Osteoblast (primary cell): ENCODE measurements at regions not wholly inside any gene's neighbourhood (a gene's known extent, or its start where the extent isn't known, plus 50 kb on each side); places are given as distances from the start of the nearest gene placed in this dataset.

Experiments
- DNase-seq: peaks from one replicate; pipeline ENCODE4 v3.0.0; 2011; ENCODE audit warnings: low spot score, mixed read lengths; ENCODE audit not compliant: insufficient read length; ENCODE audit errors: missing footprints
- H2AFZ ChIP-seq: 2 replicates; pipeline ENCODE4 v1.6.0; 2011; ENCODE audit warnings: mild to moderate bottlenecking, low read length
- H3K27ac ChIP-seq: 2 replicates; pipeline ENCODE4 v1.5.1; 2011; ENCODE audit warnings: mild to moderate bottlenecking, low read depth, low read length, moderate library complexity
- H3K27me3 ChIP-seq: 2 replicates; pipeline ENCODE4 v1.6.0; 2012; ENCODE audit warnings: mild to moderate bottlenecking, control low read depth, inconsistent platforms, low read length, moderate library complexity; ENCODE audit not compliant: insufficient read depth
- H3K36me3 ChIP-seq: 2 replicates; pipeline ENCODE4 v1.5.1; 2011; ENCODE audit warnings: mild to moderate bottlenecking, low read length, control low read depth, moderate library complexity; ENCODE audit not compliant: insufficient read depth
- H3K4me1 ChIP-seq: 2 replicates; pipeline ENCODE4 v1.5.1; 2011; ENCODE audit warnings: mild to moderate bottlenecking, low read length, control low read depth, moderate library complexity; ENCODE audit not compliant: insufficient read depth
- H3K4me2 ChIP-seq: 2 replicates; pipeline ENCODE4 v1.6.0; 2011; ENCODE audit warnings: mild to moderate bottlenecking, low read length; ENCODE audit not compliant: insufficient read depth
- H3K4me3 ChIP-seq: fragments of 200-600 bp; sonication (generic); 3 replicates; pipeline ENCODE4 v1.5.1; 2012; ENCODE audit warnings: mild to moderate bottlenecking, low read length, inconsistent platforms; ENCODE audit not compliant: insufficient read depth
- H3K79me2 ChIP-seq: 2 replicates; pipeline ENCODE4 v1.6.0; 2012; ENCODE audit warnings: mild to moderate bottlenecking, low read length, control low read depth, inconsistent platforms; ENCODE audit not compliant: insufficient read depth
- H3K9me3 ChIP-seq: 2 replicates; pipeline ENCODE4 v1.5.1; 2011; ENCODE audit warnings: low read depth, low read length, control low read depth
- H4K20me1 ChIP-seq: 2 replicates; pipeline ENCODE4 v1.6.0; 2012; ENCODE audit warnings: mild to moderate bottlenecking, low read length, control low read depth; ENCODE audit not compliant: insufficient read depth
- CTCF ChIP-seq: IDR thresholded peaks from 2 replicates; pipeline ENCODE4 v1.5.1; 2011; ENCODE audit warnings: mild to moderate bottlenecking, low read depth, low read length, moderate library complexity; ENCODE audit errors: extremely low read depth

DNA sequence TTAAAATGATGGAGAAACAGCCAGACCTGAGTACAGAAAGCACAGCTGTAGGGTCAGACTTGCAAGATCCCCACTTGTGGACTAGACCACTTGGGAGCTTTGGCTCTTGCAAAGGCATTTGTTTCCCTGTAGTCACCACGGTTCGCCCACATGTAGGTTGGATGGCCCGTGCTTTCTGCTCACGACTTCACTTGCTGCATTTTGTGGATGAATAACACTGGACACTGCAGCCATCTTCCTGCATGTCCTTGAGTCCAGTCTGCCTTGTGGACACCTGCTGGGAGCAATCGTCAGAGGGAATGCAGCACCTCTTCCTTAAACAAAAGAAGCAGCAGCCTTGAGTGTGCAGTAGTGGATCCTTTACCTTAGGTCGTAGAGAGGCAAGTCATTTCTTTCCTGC, 372.9 kb upstream of the IRX2 start:
- no peaks in the 10 kb centered on the region for H3K27me3 ChIP-seq

DNA sequence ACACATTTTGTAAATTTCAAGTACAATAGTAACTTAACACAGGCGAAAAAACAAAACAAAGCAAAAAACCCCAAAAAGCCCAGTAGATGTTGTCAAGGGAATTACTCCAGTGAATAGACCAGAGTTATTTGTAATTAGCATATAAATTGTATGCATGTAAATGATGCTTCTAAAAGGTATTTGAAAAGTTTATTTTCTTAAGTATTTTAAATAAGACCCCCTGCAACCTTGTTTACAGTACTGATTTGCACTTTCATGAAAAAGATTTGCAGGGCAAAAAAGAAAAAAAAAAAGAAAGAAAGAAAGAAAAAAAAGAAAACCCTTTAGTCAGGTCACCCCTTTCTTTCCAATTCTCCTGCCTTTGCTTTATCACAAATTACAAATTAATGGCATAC, 372.3 kb upstream of the IRX2 start:
- Histone ChIP-seq H3K27me3 (no peaks in the 10 kb centered on the region), H3K4me3 (no peak overlapping the region), H3K4me2 (no peak overlapping the region), H3K4me1 (no peaks in the 10 kb centered on the region), H3K9me3 (no peaks in the 10 kb centered on the region), H3K27ac (no peak overlapping the region), H4K20me1 (no peaks in the 10 kb centered on the region), H3K79me2 (no peaks in the 10 kb centered on the region), H2AFZ (no peak overlapping the region), H3K36me3 (no peaks in the 10 kb centered on the region)
- DNase-seq: no peak
- TF ChIP-seq CTCF: no peak

More for the DNA sequence above, 372.9 kb upstream of the IRX2 start:
- no peaks in the 10 kb centered on the region for H3K36me3 ChIP-seq
- TF ChIP-seq CTCF: no peak
- H3K9me3 ChIP-seq: no peaks in the 10 kb centered on the region
- H3K79me2 ChIP-seq: no peaks in the 10 kb centered on the region
- DNase-seq: no peak
- H3K4me2 ChIP-seq: no peak overlapping the region
- H2AFZ ChIP-seq: no peak overlapping the region
- no peak overlapping the region for H3K27ac ChIP-seq
- no peaks in the 10 kb centered on the region for H4K20me1 ChIP-seq
- no peaks in the 10 kb centered on the region for H3K4me1 ChIP-seq
- no peak overlapping the region for H3K4me3 ChIP-seq

- no peaks in the 10 kb centered on the region for H4K20me1 ChIP-seq
- no peaks in the 10 kb centered on the region for H3K27me3 ChIP-seq
- H3K79me2 ChIP-seq: no peaks in the 10 kb centered on the region
- no peak overlapping the region for H3K4me2 ChIP-seq
- DNase-seq: no peak
- no peaks in the 10 kb centered on the region for H3K4me1 ChIP-seq
- no peak overlapping the region for H3K4me3 ChIP-seq
- H3K9me3 ChIP-seq: no peaks in the 10 kb centered on the region
- H2AFZ ChIP-seq: no peak overlapping the region
- no peak overlapping the region for H3K27ac ChIP-seq
- no peaks in the 10 kb centered on the region for H3K36me3 ChIP-seq
- TF ChIP-seq CTCF: no peak
These were observed 371.7 kb upstream of the IRX2 start for GRCh38 chr5:3122985-3123762.

- Histone ChIP-seq H3K27me3 (no peaks in the 10 kb centered on the region), H3K4me3 (no peak overlapping the region), H4K20me1 (no peaks in the 10 kb centered on the region), H3K9me3 (peaks cover under 1% of the 10 kb centered on the region), H3K36me3 (no peaks in the 10 kb centered on the region), H3K79me2 (no peaks in the 10 kb centered on the region), H3K4me1 (no peaks in the 10 kb centered on the region), H2AFZ (no peak overlapping the region), H3K27ac (no peak overlapping the region), H3K4me2 (no peak overlapping the region)
- no peak for TF ChIP-seq CTCF
- DNase-seq: no peak
These were observed 370.7 kb upstream of the IRX2 start for GRCh38 chr5:3122216-3122615.
